ENCODE measurements at regions not wholly inside any gene's neighbourhood (a gene's known extent, or its start where the extent isn't known, plus 50 kb on each side); places are given as distances from the start of the nearest gene placed in this dataset.

GRCh38 chr5:68479524-68479923 is 264.0 kb downstream of the PIK3R1 start:
- TF ChIP-seq POLR2A (IDR thresholded peaks at IDR 0.05; ENCODE audit: low read depth): no peak
- no peak for TF ChIP-seq CTCF (IDR thresholded peaks at IDR 0.05)
